GM19328 (cell line): ENCODE measurements at regions not wholly inside any gene's neighbourhood (a gene's known extent, or its start where the extent isn't known, plus 50 kb on each side); places are given as distances from the start of the nearest gene placed in this dataset.
"Not testable (repeated sequence)": the region's sequence is repeated elsewhere in the genome, so short reads cannot be mapped to it uniquely, and the experiment has no call there.

Source experiments
- ATAC-seq: cut with Tn5 transposase; IDR thresholded peaks from one replicate; pipeline ENCODE4 v1.9.1; 2021; ENCODE audit warnings: mild to moderate bottlenecking, moderate library complexity; ENCODE audit not compliant: unreplicated experiment

- ATAC-seq: no peak
Measured at GRCh38 chr7:46945328-46945727, 636.6 kb downstream of the TNS3 start.

- ATAC-seq: no peak
Measured at GRCh38 chr7:46943996-46944395, 637.9 kb downstream of the TNS3 start.

- no peak for ATAC-seq
Measured at GRCh38 chr7:46942574-46942973, 639.3 kb downstream of the TNS3 start.

GRCh38 chr7:46940178-46940577 lies 641.7 kb downstream of the TNS3 start:
- ATAC-seq: no peak

- no peak for ATAC-seq
Measured at GRCh38 chr7:46939558-46939957, 642.4 kb downstream of the TNS3 start.

GRCh38 chr7:46939089-46939488 lies 642.8 kb downstream of the TNS3 start:
- ATAC-seq: no peak

GRCh38 chr7:46937826-46938225 lies 644.1 kb downstream of the TNS3 start:
- no peak for ATAC-seq

- ATAC-seq: no peak
Measured at GRCh38 chr7:46934198-46934825, 647.6 kb downstream of the TNS3 start.

- no peak for ATAC-seq
Measured at GRCh38 chr7:46933596-46933995, 648.3 kb downstream of the TNS3 start.

GRCh38 chr7:46932676-46933424 lies 649.1 kb downstream of the TNS3 start:
- ATAC-seq: no peak

- no peak for ATAC-seq
Measured at GRCh38 chr7:46932306-46932675, 649.6 kb downstream of the TNS3 start.

- ATAC-seq: no peak
Measured at GRCh38 chr7:46930366-46930765, 651.5 kb downstream of the TNS3 start.

- no peak for ATAC-seq
Measured at GRCh38 chr7:46929359-46929758, 652.6 kb downstream of the TNS3 start.

- ATAC-seq: no peak
Measured at GRCh38 chr7:46928719-46929118, 653.2 kb downstream of the TNS3 start.

GRCh38 chr7:46927131-46927810 lies 654.6 kb downstream of the TNS3 start:
- ATAC-seq: no peak

- no peak for ATAC-seq
Measured at GRCh38 chr7:46916581-46916980, 665.3 kb downstream of the TNS3 start.

GRCh38 chr7:46912692-46913091 lies 669.2 kb downstream of the TNS3 start:
- no peak for ATAC-seq

GRCh38 chr7:46909601-46910051 lies 672.3 kb downstream of the TNS3 start:
- ATAC-seq: no peak

GRCh38 chr7:46908770-46909169 lies 673.1 kb downstream of the TNS3 start:
- ATAC-seq: no peak

- not testable (repeated sequence) for ATAC-seq
Measured at GRCh38 chr7:46904523-46904922, 677.4 kb downstream of the TNS3 start.

GRCh38 chr7:46902463-46902862 lies 679.4 kb downstream of the TNS3 start:
- ATAC-seq: no peak
